ENCODE measurements at regions not wholly inside any gene's neighbourhood (a gene's known extent, or its start where the extent isn't known, plus 50 kb on each side); places are given as distances from the start of the nearest gene placed in this dataset.
"Not testable (repeated sequence)": the region's sequence is repeated elsewhere in the genome, so short reads cannot be mapped to it uniquely, and the experiment has no call there.

GRCh38 chr19:34620134-34620533 lies 56.8 kb downstream of the SCGB2B2 start:
- DNase-seq; H3K27me3 Mint-ChIP-seq; H3K4me3 Mint-ChIP-seq; H3K9me3 ChIP-seq; POLR2A ChIA-PET; H3K27ac Mint-ChIP-seq; H3K4me1 ChIP-seq (ENCODE audit: control insufficient read depth in 1 of 2, extremely low read depth in 1 of 2, insufficient read depth in 2 of 2, low read length in 2 of 2); H3K4me3 ChIP-seq (ENCODE audit: control insufficient read depth in 1 of 2, extremely low read depth in 1 of 2, low read length in 1 of 2); CTCF ChIA-PET; H3K27me3 ChIP-seq (replicated peaks in 1 of 2; ENCODE audit: control insufficient read depth in 2 of 2, extremely low read depth in 1 of 2, insufficient read depth in 2 of 2, low read length in 1 of 2); ATAC-seq (replicated peaks in 1 of 4); H3K36me3 ChIP-seq (ENCODE audit: control insufficient read depth in 2 of 2, extremely low read depth in 1 of 2, insufficient read depth in 1 of 2, low read length in 1 of 2); H3K4me1 Mint-ChIP-seq; H3K27ac ChIP-seq (ENCODE audit: low read length): not testable (repeated sequence)
- peaks cover 20% of the 10 kb centered on the region for H3K36me3 Mint-ChIP-seq
- H3K9me3 Mint-ChIP-seq: peaks cover 7 to 33% (median 17%) of the 10 kb centered on the region in 3 donors

DNA sequence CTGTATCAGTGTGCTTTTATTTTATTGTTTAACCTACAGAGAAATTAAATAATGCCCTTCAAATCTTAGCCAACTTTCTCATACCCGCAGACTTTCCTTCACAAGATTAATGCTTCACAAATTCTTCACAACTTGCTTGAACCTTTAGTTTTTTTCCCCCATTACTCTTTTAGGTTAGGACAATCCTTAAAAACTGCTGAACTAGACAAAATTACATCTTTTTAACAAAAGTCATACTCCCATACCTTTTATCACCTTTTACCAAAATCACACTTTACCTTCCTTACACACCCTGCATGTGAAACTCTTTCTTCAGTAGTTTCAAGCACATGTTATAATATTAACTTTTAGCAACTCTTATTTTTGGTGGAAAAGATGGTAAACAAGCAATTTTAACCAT lies 58.5 kb downstream of the SCGB2B2 start:
- no peak overlapping the region for H3K4me3 ChIP-seq (ENCODE audit: control insufficient read depth in 1 of 2, extremely low read depth in 1 of 2, low read length in 1 of 2)

DNA sequence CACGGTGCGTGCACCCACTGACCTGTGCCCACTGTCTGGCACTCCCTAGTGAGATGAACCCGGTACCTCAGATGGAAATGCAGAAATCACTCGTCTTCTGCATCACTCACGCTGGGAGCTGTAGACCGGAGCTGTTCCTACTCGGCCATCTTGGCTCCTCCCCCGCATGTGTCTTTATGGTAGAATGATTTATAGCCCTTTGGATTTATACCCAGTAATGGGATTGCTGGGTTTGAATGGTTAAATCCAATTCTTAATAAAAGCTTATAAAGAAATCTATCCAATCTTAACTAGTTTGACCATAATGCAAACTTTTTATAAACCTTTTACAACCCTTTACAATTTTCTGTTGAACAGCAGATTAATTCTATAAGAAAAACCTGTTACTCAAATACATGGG lies 59.0 kb downstream of the SCGB2B2 start:
- CTCF ChIA-PET; H3K4me3 ChIP-seq (ENCODE audit: control insufficient read depth in 1 of 2, extremely low read depth in 1 of 2, low read length in 1 of 2); DNase-seq; H3K27ac Mint-ChIP-seq; H3K4me3 Mint-ChIP-seq; H3K4me1 ChIP-seq (ENCODE audit: control insufficient read depth in 1 of 2, extremely low read depth in 1 of 2, insufficient read depth in 2 of 2, low read length in 2 of 2); H3K36me3 ChIP-seq (ENCODE audit: control insufficient read depth in 2 of 2, extremely low read depth in 1 of 2, insufficient read depth in 1 of 2, low read length in 1 of 2); ATAC-seq (replicated peaks in 1 of 4); H3K27ac ChIP-seq (ENCODE audit: low read length); H3K9me3 ChIP-seq; H3K27me3 Mint-ChIP-seq; POLR2A ChIA-PET; H3K4me1 Mint-ChIP-seq; H3K27me3 ChIP-seq (replicated peaks in 1 of 2; ENCODE audit: control insufficient read depth in 2 of 2, extremely low read depth in 1 of 2, insufficient read depth in 2 of 2, low read length in 1 of 2): not testable (repeated sequence)
- Mint-ChIP-seq H3K9me3 (peaks cover 11 to 50% (median 34%) of the 10 kb centered on the region in 3 donors), H3K36me3 (peaks cover 21% of the 10 kb centered on the region)
- no CpG with 5 or more reads among the region's 8 CpGs for WGBS (ENCODE audit: insufficient coverage)

More for the DNA sequence above, 58.5 kb downstream of the SCGB2B2 start:
- Histone ChIP-seq H3K4me1 (ENCODE audit: control insufficient read depth in 1 of 2, extremely low read depth in 1 of 2, insufficient read depth in 2 of 2, low read length in 2 of 2) (no peaks in the 10 kb centered on the region), H3K36me3 (ENCODE audit: control insufficient read depth in 2 of 2, extremely low read depth in 1 of 2, insufficient read depth in 1 of 2, low read length in 1 of 2) (no peaks in the 10 kb centered on the region), H3K9me3 (peaks cover 6% of the 10 kb centered on the region), H3K27ac (ENCODE audit: low read length) (no peak overlapping the region), H3K27me3 (replicated peaks in 1 of 2; ENCODE audit: control insufficient read depth in 2 of 2, extremely low read depth in 1 of 2, insufficient read depth in 2 of 2, low read length in 1 of 2) (no peaks in the 10 kb centered on the region)
- peaks cover 22% of the 10 kb centered on the region for H3K36me3 Mint-ChIP-seq
- POLR2A ChIA-PET: no interaction called here
- CTCF ChIA-PET: no interaction called here
- H3K27ac Mint-ChIP-seq: no peak overlapping the region
- no peak for DNase-seq
- no peaks in the 10 kb centered on the region for H3K27me3 Mint-ChIP-seq
- H3K4me1 Mint-ChIP-seq: no peaks in the 10 kb centered on the region
- WGBS (ENCODE audit: insufficient coverage): 100% methylated on average over 1 of the region's 1 CpG
- no peak for ATAC-seq (replicated peaks in 1 of 4)
- no peak overlapping the region for H3K4me3 Mint-ChIP-seq
- H3K9me3 Mint-ChIP-seq: peaks cover 10 to 46% (median 30%) of the 10 kb centered on the region in 3 donors

GRCh38 chr19:34603003-34603402 lies 74.0 kb downstream of the SCGB2B2 start:
- H3K36me3 Mint-ChIP-seq: no peaks in the 10 kb centered on the region
- H3K36me3 ChIP-seq (ENCODE audit: control insufficient read depth in 2 of 2, extremely low read depth in 1 of 2, insufficient read depth in 1 of 2, low read length in 1 of 2): no peaks in the 10 kb centered on the region
- H3K27ac ChIP-seq (ENCODE audit: low read length): no peak overlapping the region
- no peaks in the 10 kb centered on the region for H3K27me3 Mint-ChIP-seq
- ChIA-PET POLR2A (interaction anchor here in 1 of 2 donors (0.5 kb wide), 1 partner anchor 1516 kb away, joined by 5 read pairs; no protein-coding TSS in a partner anchor), CTCF (no interaction called here)
- no peak overlapping the region for H3K4me3 ChIP-seq (ENCODE audit: control insufficient read depth in 1 of 2, extremely low read depth in 1 of 2, low read length in 1 of 2)
- DNase-seq (no peak), ATAC-seq (replicated peaks in 1 of 4) (no peak)
- no peaks in the 10 kb centered on the region for H3K27me3 ChIP-seq (replicated peaks in 1 of 2; ENCODE audit: control insufficient read depth in 2 of 2, extremely low read depth in 1 of 2, insufficient read depth in 2 of 2, low read length in 1 of 2)
- peaks cover 12 to 40% (median 15%) of the 10 kb centered on the region in 3 donors for H3K9me3 Mint-ChIP-seq
- H3K27ac Mint-ChIP-seq: no peak overlapping the region
- no peak overlapping the region for H3K4me3 Mint-ChIP-seq
- no peaks in the 10 kb centered on the region for H3K4me1 ChIP-seq (ENCODE audit: control insufficient read depth in 1 of 2, extremely low read depth in 1 of 2, insufficient read depth in 2 of 2, low read length in 2 of 2)
- peaks cover 4% of the 10 kb centered on the region for H3K9me3 ChIP-seq
- H3K4me1 Mint-ChIP-seq: no peaks in the 10 kb centered on the region

DNA sequence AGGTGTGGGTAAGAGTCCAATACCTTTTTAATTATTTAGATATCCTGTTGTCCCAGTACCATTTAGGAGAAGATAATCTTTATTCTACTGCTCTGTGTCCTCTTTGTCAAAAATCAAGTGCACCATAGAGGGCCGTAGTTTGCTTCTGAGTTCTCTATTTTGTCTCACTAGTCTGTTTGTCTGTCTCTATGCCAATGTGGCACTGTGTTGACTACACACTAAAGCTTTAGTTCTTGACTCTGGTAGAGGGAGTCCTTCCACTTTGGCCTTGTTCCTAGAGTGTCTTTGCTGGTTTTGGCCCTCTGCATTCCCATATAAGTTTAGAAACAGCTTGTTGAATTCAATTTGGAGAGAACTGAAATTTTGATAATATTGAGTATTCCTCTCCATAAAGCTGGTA lies 75.9 kb downstream of the SCGB2B2 start:
- no peak for DNase-seq
- no peak for ATAC-seq (replicated peaks in 1 of 4)
- H3K4me3 ChIP-seq (ENCODE audit: control insufficient read depth in 1 of 2, extremely low read depth in 1 of 2, low read length in 1 of 2): no peak overlapping the region
- 60% methylated on average over 1 of the region's 1 CpG for WGBS (ENCODE audit: insufficient coverage)
- H3K27ac ChIP-seq (ENCODE audit: low read length): no peak overlapping the region
- H3K9me3 ChIP-seq: no peaks in the 10 kb centered on the region
- H3K27ac Mint-ChIP-seq: no peak overlapping the region
- H3K36me3 Mint-ChIP-seq: no peaks in the 10 kb centered on the region
- no peaks in the 10 kb centered on the region for H3K27me3 ChIP-seq (replicated peaks in 1 of 2; ENCODE audit: control insufficient read depth in 2 of 2, extremely low read depth in 1 of 2, insufficient read depth in 2 of 2, low read length in 1 of 2)
- peaks cover 8 to 26% (median 8%) of the 10 kb centered on the region in 3 donors for H3K9me3 Mint-ChIP-seq
- H3K4me3 Mint-ChIP-seq: no peak overlapping the region
- H3K36me3 ChIP-seq (ENCODE audit: control insufficient read depth in 2 of 2, extremely low read depth in 1 of 2, insufficient read depth in 1 of 2, low read length in 1 of 2): no peaks in the 10 kb centered on the region
- ChIA-PET CTCF (no interaction called here), POLR2A (no interaction called here)
- H3K4me1 ChIP-seq (ENCODE audit: control insufficient read depth in 1 of 2, extremely low read depth in 1 of 2, insufficient read depth in 2 of 2, low read length in 2 of 2): no peaks in the 10 kb centered on the region
- H3K27me3 Mint-ChIP-seq: no peaks in the 10 kb centered on the region
- H3K4me1 Mint-ChIP-seq: no peaks in the 10 kb centered on the region

GRCh38 chr19:34600366-34600765 lies 76.6 kb downstream of the SCGB2B2 start:
- Mint-ChIP-seq H3K9me3 (peaks cover 8 to 26% (median 8%) of the 10 kb centered on the region in 3 donors), H3K27me3 (no peaks in the 10 kb centered on the region), H3K27ac (no peak overlapping the region), H3K4me1 (no peaks in the 10 kb centered on the region), H3K36me3 (no peaks in the 10 kb centered on the region), H3K4me3 (no peak overlapping the region)
- ChIA-PET CTCF (no interaction called here), POLR2A (no interaction called here)
- Histone ChIP-seq H3K4me1 (ENCODE audit: control insufficient read depth in 1 of 2, extremely low read depth in 1 of 2, insufficient read depth in 2 of 2, low read length in 2 of 2) (no peaks in the 10 kb centered on the region), H3K4me3 (ENCODE audit: control insufficient read depth in 1 of 2, extremely low read depth in 1 of 2, low read length in 1 of 2) (no peak overlapping the region), H3K27me3 (replicated peaks in 1 of 2; ENCODE audit: control insufficient read depth in 2 of 2, extremely low read depth in 1 of 2, insufficient read depth in 2 of 2, low read length in 1 of 2) (no peaks in the 10 kb centered on the region), H3K27ac (ENCODE audit: low read length) (no peak overlapping the region), H3K36me3 (ENCODE audit: control insufficient read depth in 2 of 2, extremely low read depth in 1 of 2, insufficient read depth in 1 of 2, low read length in 1 of 2) (no peaks in the 10 kb centered on the region), H3K9me3 (no peaks in the 10 kb centered on the region)
- DNase-seq: no peak
- WGBS (ENCODE audit: insufficient coverage): 0% methylated on average over 1 of the region's 4 CpGs
- no peak for ATAC-seq (replicated peaks in 1 of 4)

All from T-cell (primary cell).